SK-N-SH (cell line): ENCODE measurements at regions not wholly inside any gene's neighbourhood (a gene's known extent, or its start where the extent isn't known, plus 50 kb on each side); places are given as distances from the start of the nearest gene placed in this dataset.

Source experiments
- CTCF ChIA-PET: fragments of 300-600, 350-600 bp; formaldehyde crosslinking; extraction: SDS; loops from one replicate; lab custom pipeline; 2021; lab: Yijun Ruan, JAX
- POLR2A ChIA-PET: fragments of 350-600 bp; sonication (Branson Sonifier 250); formaldehyde crosslinking; extraction: SDS; loops from one replicate; lab custom pipeline; 2020; ENCODE audit warnings: antibody characterized with exemption, inconsistent platforms; lab: Yijun Ruan, JAX
- DNase-seq: peaks from one replicate; pipeline ENCODE4 v3.0.0; 2012
- H2AFZ ChIP-seq: fragments of 200-600 bp; sonication (generic); 2 replicates; pipeline ENCODE4 v1.8.1; 2016; ENCODE audit warnings: antibody characterized with exemption, mild to moderate bottlenecking, low read depth
- H3F3A ChIP-seq: fragments of 200-600 bp; sonication (generic); replicated peaks from 2 replicates; pipeline ENCODE3; 2016; ENCODE audit warnings: antibody characterized with exemption, mild to moderate bottlenecking; ENCODE audit not compliant: insufficient read depth
- H3K27ac ChIP-seq, 2 experiments: fragments of 200-500 bp in 1 of 2; fragments of 200-600 bp in 1 of 2; sonication (Bioruptor generic) in 1 of 2; sonication (generic), shearing (Covaris generic) in 1 of 2; 2 replicates each; pipeline versions ENCODE4 v1.5.1 to v1.6.1; 2014 to 2016; ENCODE audit warnings: low read depth in 2 of 2, inconsistent platforms in 1 of 2, low read length in 1 of 2, mild to moderate bottlenecking in 1 of 2, mixed read lengths in 1 of 2
- H3K27me3 ChIP-seq: fragments of 200-600 bp; sonication (generic), shearing (Covaris generic); 2 replicates; pipeline ENCODE4 v1.6.1; 2016; ENCODE audit warnings: mixed run types; ENCODE audit not compliant: insufficient read depth
- H3K36me3 ChIP-seq, 2 experiments: fragments of 200-500 bp in 1 of 2; fragments of 200-600 bp in 1 of 2; sonication (Bioruptor generic) in 1 of 2; sonication (generic) in 1 of 2; replicated peaks in 1 of 2; 2 replicates each; pipeline versions ENCODE3 to v1.5.1; 2014 to 2016; ENCODE audit warnings: low read length in 1 of 2, mild to moderate bottlenecking in 1 of 2; ENCODE audit not compliant: insufficient read depth in 2 of 2, control insufficient read depth in 1 of 2
- H3K4me1 ChIP-seq, 2 experiments: fragments of 200-500 bp in 1 of 2; fragments of 200-600 bp in 1 of 2; sonication (Bioruptor generic) in 1 of 2; sonication (generic), shearing (Covaris generic) in 1 of 2; 2 replicates each; pipeline versions ENCODE4 v1.5.1 to v1.6.1; 2014 to 2016; ENCODE audit warnings: low read depth in 1 of 2, low read length in 1 of 2, mixed run types in 1 of 2; ENCODE audit not compliant: insufficient read depth in 2 of 2, control insufficient read depth in 1 of 2
- H3K4me2 ChIP-seq: fragments of 200-600 bp; sonication (generic), shearing (Covaris generic); 2 replicates; pipeline ENCODE4 v1.6.1; 2017; ENCODE audit warnings: mixed run types
- H3K4me3 ChIP-seq, 2 experiments: fragments of 200-500 bp in 1 of 2; fragments of 200-600 bp in 1 of 2; sonication (Bioruptor generic) in 1 of 2; sonication (generic), shearing (Covaris generic) in 1 of 2; 2 replicates each; pipeline versions ENCODE4 v1.5.1 to v1.8.1; 2014 to 2016; ENCODE audit warnings: low read depth in 2 of 2, inconsistent platforms in 1 of 2, low read length in 1 of 2, mild to moderate bottlenecking in 1 of 2, mixed read lengths in 1 of 2, moderate library complexity in 1 of 2
- H3K79me2 ChIP-seq: fragments of 200-600 bp; sonication (generic); 2 replicates; pipeline ENCODE4 v1.8.1; 2017; ENCODE audit warnings: mild to moderate bottlenecking; ENCODE audit not compliant: insufficient read depth
- H3K9ac ChIP-seq: fragments of 200-600 bp; sonication (generic); 2 replicates; pipeline ENCODE4 v1.6.1; 2017; ENCODE audit warnings: mixed run types
- H3K9me2 ChIP-seq: fragments of 200-600 bp; sonication (generic); 2 replicates; pipeline ENCODE4 v1.6.1; 2017; ENCODE audit warnings: mixed run types
- H3K9me3 ChIP-seq: fragments of 200-600 bp; sonication (generic); 2 replicates; pipeline ENCODE4 v1.6.1; 2017; ENCODE audit warnings: mixed run types, mild to moderate bottlenecking, moderate library complexity
- H4K20me1 ChIP-seq: fragments of 200-600 bp; sonication (generic); 2 replicates; pipeline ENCODE4 v1.6.1; 2017; ENCODE audit warnings: mild to moderate bottlenecking, mixed run types; ENCODE audit not compliant: insufficient read depth
- CTCF ChIP-seq: fragments of 200-600 bp; sonication (generic); IDR thresholded peaks from 2 replicates; pipeline ENCODE4 v1.6.1; 2017; ENCODE audit warnings: antibody characterized with exemption, mild to moderate bottlenecking, moderate library complexity
- EZH2phosphoT487 ChIP-seq: fragments of 200-600 bp; sonication (generic); IDR thresholded peaks from 2 replicates; pipeline ENCODE4 v1.6.1; 2017; ENCODE audit warnings: low read depth, mixed run types, mild to moderate bottlenecking, antibody characterized with exemption, moderate library complexity, borderline replicate concordance
- FOSL2 ChIP-seq: IDR thresholded peaks from 2 replicates; pipeline ENCODE4 v1.4.0; 2012; ENCODE audit warnings: low read depth, mild to moderate bottlenecking, moderate library complexity, borderline replicate concordance
- GABPA ChIP-seq: IDR thresholded peaks from 2 replicates; pipeline ENCODE4 v1.4.0; 2012; ENCODE audit warnings: low read depth, mild to moderate bottlenecking
- IRF3 ChIP-seq: fragments of 150-350 bp; IDR thresholded peaks from 2 replicates; pipeline ENCODE4 v1.6.1; 2016; ENCODE audit warnings: mild to moderate bottlenecking, low read depth, low read length
- MEF2A ChIP-seq: IDR thresholded peaks from 2 replicates; pipeline ENCODE4 v1.4.0; 2012; ENCODE audit warnings: low read depth, borderline replicate concordance
- MXI1 ChIP-seq: IDR thresholded peaks from 2 replicates; pipeline ENCODE4 v1.6.1; 2012; ENCODE audit warnings: mild to moderate bottlenecking, low read depth, low read length, improper control_type of control experiment
- RCOR1 ChIP-seq: fragments of 150-350 bp; IDR thresholded peaks from 2 replicates; pipeline ENCODE4 v1.6.1; 2017; ENCODE audit warnings: antibody characterized with exemption, low read length
- RXRA ChIP-seq: IDR thresholded peaks from 2 replicates; pipeline ENCODE4 v1.4.0; 2012; ENCODE audit warnings: low read depth, mild to moderate bottlenecking, borderline replicate concordance
- SMC3 ChIP-seq: IDR thresholded peaks from 2 replicates; pipeline ENCODE4 v1.6.1; 2012; ENCODE audit warnings: low read depth, low read length, improper control_type of control experiment
- TCF12 ChIP-seq: IDR thresholded peaks from 2 replicates; pipeline ENCODE4 v1.4.0; 2012
- TEAD4 ChIP-seq: IDR thresholded peaks from 2 replicates; pipeline ENCODE4 v1.4.0; 2012; ENCODE audit warnings: mild to moderate bottlenecking, borderline replicate concordance; ENCODE audit not compliant: insufficient read depth
- USF1 ChIP-seq: IDR thresholded peaks from 2 replicates; pipeline ENCODE4 v1.4.0; 2012; ENCODE audit warnings: low read depth, borderline replicate concordance
- WGBS: methylation state at CpG from one replicate; pipeline ENCODE4 v1.1.6; 2017; ENCODE audit warnings: low lambda C conversion rate; 5-methylcytosine and 5-hydroxymethylcytosine counted together

GRCh38 chr13:104170980-104171555, 1104.9 kb upstream of the SLC10A2 start:
- Histone ChIP-seq H3K36me3 (no peaks in the 10 kb centered on the region), H3K27ac (no peak overlapping the region), H3K9ac (no peak overlapping the region), H3K27me3 (no peaks in the 10 kb centered on the region), H4K20me1 (no peaks in the 10 kb centered on the region), H3K4me1 (no peaks in the 10 kb centered on the region), H3K9me2 (no peaks in the 10 kb centered on the region), H3F3A (no peaks in the 10 kb centered on the region), H3K79me2 (no peaks in the 10 kb centered on the region), H2AFZ (no peak overlapping the region), H3K4me3 (no peak overlapping the region), H3K9me3 (no peaks in the 10 kb centered on the region), H3K4me2 (no peak overlapping the region)
- no peak for DNase-seq
- TF ChIP-seq SMC3 = no peak
- no peak for TF ChIP-seq RXRA
- no peak for TF ChIP-seq MXI1
- no peak for TF ChIP-seq TEAD4
- no peak for TF ChIP-seq USF1
- TF ChIP-seq MEF2A = no peak
- TF ChIP-seq TCF12 = no peak
- no peak for TF ChIP-seq GABPA
- CTCF ChIA-PET = no interaction called here
- POLR2A ChIA-PET = no interaction called here
- WGBS = 50% methylated on average over 8 of the region's 8 CpGs

- Histone ChIP-seq H3K36me3 (no peaks in the 10 kb centered on the region), H3K4me3 (no peak overlapping the region), H3K9ac (no peak overlapping the region), H3K9me3 (no peaks in the 10 kb centered on the region), H3F3A (no peaks in the 10 kb centered on the region), H3K27ac (no peak overlapping the region; a peak in 1 of 4 replicates), H3K9me2 (0 out of 2 replicates have a peak, but pooled peaks cover 3% of the 10 kb centered on the region), H3K79me2 (no peaks in the 10 kb centered on the region), H2AFZ (no peak overlapping the region), H3K27me3 (no peaks in the 10 kb centered on the region), H3K4me2 (no peak overlapping the region), H3K4me1 (no peaks in the 10 kb centered on the region), H4K20me1 (no peaks in the 10 kb centered on the region)
- POLR2A ChIA-PET = no interaction called here
- no peak for TF ChIP-seq IRF3
- TF ChIP-seq EZH2phosphoT487 = no peak
- no peak for TF ChIP-seq FOSL2
- no peak for TF ChIP-seq CTCF
- TF ChIP-seq TEAD4 = no peak
- TF ChIP-seq RCOR1 = no peak
- no peak for DNase-seq
- 14% methylated on average over 4 of the region's 4 CpGs for WGBS
- CTCF ChIA-PET = interaction anchor here (0.6 kb wide), 1 partner anchor 11 kb away, joined by 3 read pairs; no protein-coding TSS in a partner anchor
Measured at GRCh38 chr13:104163866-104164630, 1097.8 kb upstream of the SLC10A2 start.
